LNCAP (cell line): ENCODE measurements at regions not wholly inside any gene's neighbourhood (a gene's known extent, or its start where the extent isn't known, plus 50 kb on each side); places are given as distances from the start of the nearest gene placed in this dataset.
A peak's percentile ranks its signal among the peaks of the same experiment; 100 is the strongest.

Experiments used
- CTCF ChIP-seq: fragments of 450-650 bp; IDR thresholded peaks from 2 replicates; pipeline ENCODE4 v1.5.1; 2017; ENCODE audit warnings: mild to moderate bottlenecking

DNA sequence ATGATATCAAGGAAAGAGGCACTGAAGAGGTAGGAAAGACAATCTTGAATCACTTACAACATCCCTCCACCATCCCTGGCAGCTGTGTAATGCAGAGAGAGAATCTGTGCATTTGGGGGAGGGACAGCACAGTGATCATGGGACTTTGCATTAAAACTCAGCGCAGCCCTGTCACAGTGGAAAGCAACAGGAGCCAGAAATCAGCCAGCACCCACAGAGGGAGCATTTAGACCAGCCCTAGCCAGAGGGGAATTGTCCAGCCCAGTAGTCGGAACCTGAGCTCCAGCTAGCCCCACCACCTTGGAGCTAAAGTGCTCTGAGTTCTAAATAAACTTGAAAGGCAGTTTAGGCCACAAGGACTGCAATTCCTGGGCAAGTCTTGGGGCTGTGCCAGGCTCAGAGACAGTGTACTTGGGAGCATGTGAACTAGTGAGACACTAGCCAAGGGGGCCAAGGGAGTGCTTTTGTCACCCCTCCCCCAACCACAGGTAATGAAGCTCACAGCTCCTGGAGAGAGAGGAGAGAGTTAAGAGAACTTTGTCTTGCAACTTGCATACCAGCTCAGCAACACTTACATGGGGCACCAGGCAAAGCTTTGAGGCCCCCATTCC, 83.9 kb upstream of the FAM241A start:
- TF ChIP-seq CTCF = no peak

DNA sequence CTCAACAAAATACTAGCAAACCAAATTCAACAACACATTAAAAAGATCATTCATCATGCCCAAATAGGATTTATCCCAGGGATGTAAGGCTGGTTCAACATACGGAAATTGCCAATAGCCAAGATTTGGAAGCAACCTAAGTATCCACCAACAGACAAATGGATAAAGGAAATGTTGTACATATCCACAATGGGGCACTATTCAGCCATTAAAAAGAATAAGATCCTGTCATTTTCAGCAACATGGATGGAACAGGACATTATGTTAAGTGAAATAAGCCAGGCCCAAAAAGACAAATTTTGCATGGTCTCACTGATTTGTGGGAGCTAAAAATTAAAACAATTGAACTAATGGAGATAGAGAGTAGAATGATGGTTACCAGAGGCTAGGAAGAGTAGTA, 82.0 kb upstream of the FAM241A start:
- TF ChIP-seq CTCF = 0 out of 2 replicates have a peak, but pooled peaks have one; percentile 15

DNA sequence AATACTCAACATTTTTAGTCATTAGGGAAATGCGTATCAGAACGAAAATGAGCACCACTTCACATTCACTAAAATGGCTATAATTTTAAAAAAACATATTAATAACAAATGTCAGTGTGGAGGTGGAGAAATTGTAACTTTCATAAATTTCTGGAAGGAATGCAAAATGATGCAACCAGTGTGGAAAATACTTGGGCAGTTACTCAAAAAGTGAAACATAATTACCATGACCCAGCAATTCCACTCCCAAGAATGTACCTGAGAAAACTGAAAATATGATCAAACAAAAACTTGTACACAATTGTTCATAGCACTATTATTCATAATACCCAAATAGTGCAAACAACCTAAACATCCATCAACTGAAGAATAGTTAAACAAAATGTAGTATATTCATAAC, 76.1 kb upstream of the FAM241A start:
- no peak for TF ChIP-seq CTCF

GRCh38 chr4:112073181-112073580, 72.1 kb upstream of the FAM241A start:
- TF ChIP-seq CTCF = no peak

DNA sequence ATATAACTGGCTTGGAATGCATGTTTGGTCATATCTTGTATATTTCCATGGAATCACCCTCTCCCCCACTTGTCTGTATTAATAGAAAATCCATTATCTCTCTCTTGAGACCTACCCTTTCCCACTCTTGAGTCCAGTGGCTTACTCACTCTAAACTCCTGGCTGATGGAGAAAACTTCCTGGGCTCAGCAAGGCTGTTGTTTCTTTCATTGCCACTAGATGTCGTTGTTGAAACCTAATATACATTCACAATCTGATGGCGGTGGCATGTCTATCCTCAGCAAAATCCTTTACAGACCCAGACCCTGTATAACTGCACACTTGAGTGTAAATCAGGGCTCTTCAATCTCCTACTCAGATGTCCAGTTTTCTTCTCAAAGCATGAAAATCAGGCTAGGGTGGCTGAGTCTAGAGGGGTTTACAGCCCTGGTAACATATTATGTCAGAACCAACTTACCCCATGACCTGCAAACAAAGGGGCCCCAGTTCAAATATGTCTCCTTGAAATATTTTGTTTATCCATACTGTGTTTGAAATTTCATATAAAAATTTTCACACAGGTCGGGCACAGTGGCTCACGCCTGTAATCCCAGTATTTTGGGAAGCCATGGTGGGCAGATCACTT, 70.0 kb upstream of the FAM241A start:
- TF ChIP-seq CTCF = peak; percentile 76

DNA sequence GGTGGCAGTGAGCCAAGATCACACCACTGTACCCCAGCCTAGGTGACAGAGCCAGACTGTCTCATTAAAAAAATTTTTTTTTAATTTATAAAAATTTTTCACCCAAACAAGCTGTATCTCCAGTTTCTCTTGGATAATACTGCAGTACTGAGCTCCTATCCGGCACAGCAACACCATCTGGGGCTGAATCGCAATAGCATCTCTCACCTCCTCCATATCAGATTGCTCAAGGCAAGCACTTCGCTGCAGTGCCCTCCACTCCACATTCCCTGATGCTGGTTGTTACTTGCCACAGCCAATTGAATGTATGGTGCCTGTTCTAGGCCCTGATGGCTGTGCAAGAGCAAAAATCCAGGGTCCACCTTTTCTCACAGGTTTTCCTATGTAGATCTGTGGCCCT, 69.3 kb upstream of the FAM241A start:
- TF ChIP-seq CTCF = no peak

- TF ChIP-seq CTCF = no peak
Observed at GRCh38 chr4:112076919-112077608, 68.2 kb upstream of the FAM241A start.
